RWPE2 (cell line): ENCODE measurements at regions not wholly inside any gene's neighbourhood (a gene's known extent, or its start where the extent isn't known, plus 50 kb on each side); places are given as distances from the start of the nearest gene placed in this dataset.
"Not testable (repeated sequence)": the region's sequence is repeated elsewhere in the genome, so short reads cannot be mapped to it uniquely, and the experiment has no call there.

Source experiments
- ATAC-seq: fragments of 200-7000 bp; cut with Tn5 transposase; 3 replicates; pipeline ENCODE4 v1.9.1; 2021; ENCODE audit warnings: low read depth
- DNase-seq: peaks from one replicate; pipeline ENCODE4 v3.0.0-alpha.2; 2020; ENCODE audit warnings: low spot score
- H3K27ac ChIP-seq: fragments of 450-650 bp; 2 replicates; pipeline ENCODE4 v1.5.1; 2017; ENCODE audit warnings: mild to moderate bottlenecking; ENCODE audit not compliant: poor library complexity, severe bottlenecking
- H3K27me3 ChIP-seq: fragments of 250-450 bp; sonication (Bioruptor Pico); 2 replicates; pipeline ENCODE4 v1.5.1; 2021; ENCODE audit warnings: mild to moderate bottlenecking, moderate library complexity; ENCODE audit not compliant: insufficient read depth, poor library complexity, severe bottlenecking
- H3K36me3 ChIP-seq: fragments of 250-450 bp; sonication (Bioruptor Pico); 2 replicates; pipeline ENCODE4 v1.5.1; 2020; ENCODE audit warnings: low read depth, mild to moderate bottlenecking, moderate library complexity
- H3K4me1 ChIP-seq: fragments of 250-450 bp; sonication (Bioruptor Pico); 2 replicates; pipeline ENCODE4 v1.5.1; 2021; ENCODE audit warnings: mild to moderate bottlenecking, moderate library complexity; ENCODE audit not compliant: insufficient read depth, poor library complexity, severe bottlenecking
- H3K4me3 ChIP-seq: fragments of 250-450 bp; sonication (Bioruptor Pico); 2 replicates; pipeline ENCODE4 v1.5.1; 2021; ENCODE audit warnings: mild to moderate bottlenecking, moderate library complexity; ENCODE audit not compliant: severe bottlenecking
- H3K9me3 ChIP-seq: fragments of 250-450 bp; sonication (Bioruptor Pico); 2 replicates; pipeline ENCODE4 v1.5.1; 2021; ENCODE audit warnings: mild to moderate bottlenecking, moderate library complexity; ENCODE audit not compliant: severe bottlenecking

GRCh38 chr16:29355339-29356059, 51.0 kb downstream of the NPIPB11 start:
- H3K4me3 ChIP-seq, H3K36me3 ChIP-seq, H3K27me3 ChIP-seq, DNase-seq, H3K27ac ChIP-seq, ATAC-seq, H3K9me3 ChIP-seq, H3K4me1 ChIP-seq: not testable (repeated sequence)

DNA sequence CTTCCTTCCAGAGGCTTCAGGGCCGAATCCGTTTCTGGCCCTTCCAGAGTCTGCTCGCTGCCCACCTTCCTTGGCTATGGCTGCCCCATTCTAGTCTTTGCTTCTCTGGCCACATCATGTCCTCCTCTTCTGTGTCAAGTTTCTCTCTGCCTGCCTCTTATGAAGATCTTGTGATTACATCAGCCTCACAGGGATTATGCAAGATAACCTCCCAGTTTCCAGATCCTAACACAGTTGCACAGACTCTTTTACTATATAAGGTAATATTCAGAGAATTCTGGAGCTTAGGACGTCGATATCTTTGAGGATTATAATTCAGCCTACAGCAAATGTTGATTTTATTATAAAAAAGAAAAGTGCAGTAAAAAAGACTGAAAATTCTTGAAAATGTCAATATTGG, 52.1 kb downstream of the NPIPB11 start:
- H3K4me1 ChIP-seq, H3K9me3 ChIP-seq, H3K4me3 ChIP-seq, H3K27me3 ChIP-seq, H3K27ac ChIP-seq, DNase-seq, H3K36me3 ChIP-seq: not testable (repeated sequence)
- ATAC-seq, result peak; percentile 55; the same call in 1 of the 3 replicates

DNA sequence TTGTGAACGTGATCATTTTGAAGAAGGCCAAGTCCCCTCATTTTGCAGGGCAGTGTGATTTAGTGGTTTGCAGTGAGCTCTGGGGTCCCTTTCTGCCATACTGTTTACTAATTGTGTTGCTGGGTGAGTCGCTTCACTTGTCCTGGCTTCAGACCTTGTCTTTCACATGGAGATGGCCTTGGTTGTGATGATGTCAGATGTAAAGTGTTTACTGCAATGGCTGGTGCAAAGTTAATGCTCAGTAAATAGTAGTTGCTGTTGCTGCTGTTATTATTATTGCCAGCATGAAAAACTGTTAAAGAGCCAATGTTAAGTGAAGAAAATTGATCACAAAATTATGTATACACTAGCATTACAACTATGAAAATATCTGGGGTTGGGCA, 53.9 kb downstream of the NPIPB11 start:
- DNase-seq, H3K4me3 ChIP-seq, ATAC-seq, H3K36me3 ChIP-seq, H3K27me3 ChIP-seq, H3K9me3 ChIP-seq, H3K27ac ChIP-seq, H3K4me1 ChIP-seq: not testable (repeated sequence)

DNA sequence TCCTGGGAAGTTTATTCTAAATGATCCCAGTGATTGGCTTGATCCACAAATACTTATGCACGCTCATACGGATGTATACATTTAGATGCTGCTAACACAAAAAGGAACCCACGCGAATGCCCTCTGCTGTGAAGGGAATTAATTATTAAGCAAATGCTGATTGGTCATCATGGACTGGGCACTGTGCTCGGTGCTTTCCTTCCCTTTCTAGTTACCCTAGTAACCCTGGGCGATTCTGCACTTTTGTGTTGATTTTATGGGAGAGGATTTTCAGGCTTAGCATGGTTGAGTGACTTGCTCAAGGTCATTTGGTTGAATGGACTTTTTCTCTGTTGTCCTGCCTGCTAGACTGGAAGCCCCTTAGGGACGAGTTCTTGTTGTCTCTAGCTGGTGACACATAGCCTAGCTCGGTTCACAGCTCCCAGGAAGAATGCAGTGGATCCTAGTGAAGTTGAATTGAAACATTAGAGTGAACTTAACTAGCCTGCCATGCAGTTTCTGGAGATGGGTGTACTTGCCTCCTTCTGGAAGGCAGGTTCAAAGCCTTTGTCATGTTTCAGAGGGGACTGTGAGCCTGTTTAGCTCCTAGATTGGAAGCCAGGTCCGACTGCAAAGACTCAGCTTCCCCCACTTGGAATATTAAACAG, 54.4 kb downstream of the NPIPB11 start:
- not testable (repeated sequence) for ATAC-seq, DNase-seq, H3K4me1 ChIP-seq, H3K27me3 ChIP-seq, H3K9me3 ChIP-seq, H3K4me3 ChIP-seq, H3K27ac ChIP-seq, H3K36me3 ChIP-seq

DNA sequence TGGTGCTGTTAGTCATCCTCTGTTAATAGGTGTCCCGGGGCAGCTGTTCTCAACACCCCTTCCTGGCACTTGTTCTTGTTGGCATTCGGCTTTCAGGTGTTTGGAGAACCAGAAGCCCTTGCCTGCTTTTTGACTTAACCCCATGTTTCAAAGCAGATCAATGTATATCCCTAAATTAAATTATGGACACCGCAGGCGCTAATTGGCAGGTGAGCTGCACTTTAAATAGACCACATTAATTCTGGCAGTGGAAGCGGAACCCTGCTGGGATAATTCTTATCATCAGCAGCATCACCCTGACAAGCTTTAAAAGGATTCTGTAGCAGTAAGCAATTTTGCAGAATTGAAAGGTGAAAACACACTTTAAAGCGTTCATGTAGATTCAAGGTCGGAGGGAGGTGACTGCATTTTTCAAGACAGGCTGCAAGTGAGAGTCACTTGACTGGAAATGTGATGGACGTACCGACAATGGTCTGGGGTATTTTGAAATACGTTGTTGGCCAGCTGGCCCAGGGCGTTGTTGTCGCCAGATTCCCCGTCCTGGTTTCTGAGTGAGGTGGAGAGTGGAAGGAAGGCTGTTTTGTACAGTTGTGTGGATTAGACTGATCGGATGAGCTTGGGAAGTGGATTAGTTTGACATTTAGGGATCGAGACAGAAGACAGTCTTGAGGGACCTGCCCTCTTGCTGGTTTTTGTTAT, 55.1 kb downstream of the NPIPB11 start:
- H3K27ac ChIP-seq, H3K36me3 ChIP-seq, DNase-seq, H3K4me3 ChIP-seq, ATAC-seq, H3K4me1 ChIP-seq, H3K9me3 ChIP-seq, H3K27me3 ChIP-seq: not testable (repeated sequence)

- H3K4me3 ChIP-seq, H3K4me1 ChIP-seq, DNase-seq, H3K36me3 ChIP-seq, H3K27me3 ChIP-seq, H3K9me3 ChIP-seq, H3K27ac ChIP-seq: not testable (repeated sequence)
- ATAC-seq, result peak; percentile 89
Measured at GRCh38 chr16:29349966-29350365, 56.5 kb downstream of the NPIPB11 start.

- not testable (repeated sequence) for H3K4me3 ChIP-seq, ATAC-seq, H3K9me3 ChIP-seq, H3K27ac ChIP-seq, DNase-seq, H3K36me3 ChIP-seq, H3K4me1 ChIP-seq, H3K27me3 ChIP-seq
Measured at GRCh38 chr16:29348748-29349147, 57.8 kb downstream of the NPIPB11 start.

DNA sequence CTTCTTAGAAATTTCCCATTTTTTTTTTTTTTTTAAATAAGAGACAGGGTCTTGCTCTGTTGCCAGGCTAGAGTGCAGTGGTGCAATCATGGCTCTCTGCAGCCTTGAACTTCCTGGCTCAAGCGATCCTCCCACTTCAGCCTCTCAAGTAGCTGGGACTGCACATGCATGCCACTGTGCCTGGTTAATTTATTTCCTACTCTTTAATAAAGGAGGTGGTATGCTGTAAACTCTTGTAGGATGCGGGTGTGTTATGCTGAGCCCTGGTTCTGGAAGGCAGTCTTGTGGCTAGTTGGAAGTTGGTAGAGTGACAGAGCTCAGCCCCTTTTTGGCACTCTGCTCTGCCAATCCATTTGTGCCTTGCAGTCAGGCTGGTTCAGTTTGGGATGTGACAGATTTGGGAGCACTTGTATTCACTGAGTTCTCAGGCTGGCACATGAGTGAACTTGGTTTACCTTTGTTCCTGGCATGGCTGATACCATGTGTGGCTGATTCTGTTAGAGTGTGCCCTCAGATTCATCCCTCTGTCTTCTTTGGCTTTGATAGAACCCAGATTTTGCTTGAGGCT, 58.3 kb downstream of the NPIPB11 start:
- H3K27me3 ChIP-seq, H3K36me3 ChIP-seq, ATAC-seq, H3K9me3 ChIP-seq, H3K4me1 ChIP-seq, H3K4me3 ChIP-seq, H3K27ac ChIP-seq, DNase-seq: not testable (repeated sequence)

DNA sequence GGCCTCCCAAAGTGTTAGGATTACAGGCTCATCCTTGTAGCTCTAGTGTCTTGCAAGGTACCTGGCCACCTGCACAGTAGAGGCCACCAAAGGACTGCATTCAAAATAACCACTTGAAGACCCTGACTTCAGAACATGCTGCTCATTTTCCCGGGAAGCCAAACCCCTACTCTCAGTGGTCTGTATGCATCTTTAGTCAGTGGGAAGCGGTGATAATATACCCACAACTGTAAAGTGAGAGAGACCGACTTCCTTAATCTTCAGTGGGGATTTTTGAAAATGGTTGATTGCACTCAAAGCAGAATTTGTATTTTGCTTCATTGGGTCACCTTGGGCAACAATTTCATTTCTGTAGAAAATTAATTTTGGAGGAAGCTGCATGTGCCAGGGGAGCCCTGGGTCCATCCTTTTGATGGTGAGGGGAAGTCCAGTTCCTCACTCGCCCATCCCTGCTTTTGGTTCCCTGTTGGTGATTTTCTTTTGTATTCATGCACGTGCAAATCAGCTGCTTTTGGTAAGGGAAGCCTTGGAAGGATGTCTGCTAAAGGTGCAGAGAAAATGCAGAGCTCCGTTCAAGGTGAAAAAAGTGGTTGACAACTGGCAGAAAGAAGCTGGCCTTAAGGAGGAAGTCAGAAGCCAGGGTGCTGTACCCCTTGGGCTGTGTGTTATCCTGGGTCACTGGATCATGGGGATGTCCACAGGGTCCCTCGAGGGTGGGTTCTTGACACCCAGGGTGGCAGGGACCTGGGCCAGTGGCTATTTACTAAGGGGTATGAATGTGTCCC, 59.5 kb downstream of the NPIPB11 start:
- H3K4me1 ChIP-seq, H3K27ac ChIP-seq, H3K36me3 ChIP-seq, DNase-seq, ATAC-seq, H3K27me3 ChIP-seq, H3K9me3 ChIP-seq, H3K4me3 ChIP-seq: not testable (repeated sequence)

GRCh38 chr16:29346203-29346602, 60.3 kb downstream of the NPIPB11 start:
- H3K4me1 ChIP-seq, DNase-seq, H3K27ac ChIP-seq, H3K4me3 ChIP-seq, H3K27me3 ChIP-seq, H3K36me3 ChIP-seq, H3K9me3 ChIP-seq, ATAC-seq: not testable (repeated sequence)

- not testable (repeated sequence) for H3K4me3 ChIP-seq, DNase-seq
- ATAC-seq, result peak; percentile 99
Measured at GRCh38 chr16:29342937-29343336, 63.6 kb downstream of the NPIPB11 start.

More at GRCh38 chr16:29342937-29343336, 63.6 kb downstream of the NPIPB11 start:
- H3K27me3 ChIP-seq, H3K36me3 ChIP-seq, H3K9me3 ChIP-seq, H3K4me1 ChIP-seq: not testable (repeated sequence)
- H3K27ac ChIP-seq, result peak overlapping the region; percentile 21
